DMS114 treated with DMSO at 0.1 percent for 48 hours (cell line): ENCODE measurements at regions not wholly inside any gene's neighbourhood (a gene's known extent, or its start where the extent isn't known, plus 50 kb on each side); places are given as distances from the start of the nearest gene placed in this dataset.

Experiments
- DNase-seq: peaks from one replicate; lab custom pipeline; 2025; ENCODE audit not compliant: unreplicated experiment; lab: John Stamatoyannopoulos, UW

DNA sequence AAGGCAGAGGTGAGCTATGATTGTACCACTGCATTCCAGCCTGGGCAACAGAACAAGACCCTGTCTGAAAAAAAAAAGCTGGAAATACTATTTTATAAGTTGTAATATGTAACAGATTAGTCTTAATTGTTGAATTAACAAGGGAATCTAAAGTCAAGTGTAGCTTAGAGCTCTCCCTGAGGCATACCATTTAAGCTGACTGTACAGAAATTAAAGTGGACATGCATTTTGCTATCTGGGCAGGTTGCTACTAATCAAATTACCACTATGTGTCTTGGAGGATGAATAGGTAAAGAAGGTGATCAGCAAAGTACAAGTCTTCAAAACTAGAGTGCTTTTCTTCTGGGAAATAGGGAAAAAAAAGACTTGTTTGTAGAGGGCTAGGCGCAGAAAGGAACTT is 205.3 kb upstream of the JADE1 start:
- no peak for DNase-seq

DNA sequence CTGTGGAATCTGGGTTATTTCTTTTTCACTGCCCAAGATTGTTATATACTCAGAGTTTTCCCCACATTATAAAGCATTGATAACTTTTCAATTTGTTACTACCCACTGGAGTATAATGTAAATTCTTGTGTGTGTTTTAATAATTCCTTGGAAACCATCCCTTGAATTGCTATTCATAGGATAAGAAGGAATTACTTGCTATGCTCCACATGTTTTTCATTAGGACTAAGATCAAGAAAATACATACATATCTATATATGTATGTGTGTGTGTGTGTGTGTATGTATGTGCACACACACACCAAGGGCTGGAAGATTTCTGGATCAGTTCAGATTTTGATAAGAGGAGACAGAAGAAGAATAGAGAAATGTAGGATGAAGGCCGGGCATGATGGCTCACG is 206.4 kb upstream of the JADE1 start:
- DNase-seq = no peak

DNA sequence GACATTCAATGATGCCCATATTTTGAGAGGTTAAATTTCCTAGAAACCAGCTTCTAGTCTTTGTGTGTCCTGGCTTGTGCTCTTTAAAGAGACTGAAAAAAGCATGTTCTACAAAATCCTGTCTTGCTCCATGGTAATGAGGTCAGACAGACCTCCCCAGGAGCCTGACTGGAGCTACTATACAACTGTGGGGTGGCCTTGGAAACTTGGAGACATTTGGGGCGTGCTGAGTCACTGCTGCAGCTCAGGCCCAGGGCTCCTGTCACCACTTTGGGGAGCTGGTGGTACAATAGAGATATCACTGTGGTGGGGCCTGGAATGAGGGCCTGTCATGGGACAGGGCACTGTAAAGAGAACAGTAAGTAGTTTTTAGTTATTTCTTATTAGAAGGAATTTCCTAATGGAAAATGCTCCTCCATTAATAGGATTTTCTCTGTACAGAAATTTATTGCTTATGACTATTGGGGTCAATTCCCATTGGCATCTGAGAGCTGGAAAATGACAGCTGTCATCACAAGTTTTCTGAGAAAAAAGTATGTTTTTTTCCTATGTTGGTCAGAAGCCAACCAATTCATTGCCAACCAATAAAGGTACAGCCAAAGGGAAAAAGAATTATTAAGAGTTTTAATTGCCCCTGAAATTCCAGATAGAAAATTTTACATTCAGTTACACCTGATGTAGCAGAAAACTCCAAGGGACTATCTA is 207.4 kb upstream of the JADE1 start:
- no peak for DNase-seq

DNA sequence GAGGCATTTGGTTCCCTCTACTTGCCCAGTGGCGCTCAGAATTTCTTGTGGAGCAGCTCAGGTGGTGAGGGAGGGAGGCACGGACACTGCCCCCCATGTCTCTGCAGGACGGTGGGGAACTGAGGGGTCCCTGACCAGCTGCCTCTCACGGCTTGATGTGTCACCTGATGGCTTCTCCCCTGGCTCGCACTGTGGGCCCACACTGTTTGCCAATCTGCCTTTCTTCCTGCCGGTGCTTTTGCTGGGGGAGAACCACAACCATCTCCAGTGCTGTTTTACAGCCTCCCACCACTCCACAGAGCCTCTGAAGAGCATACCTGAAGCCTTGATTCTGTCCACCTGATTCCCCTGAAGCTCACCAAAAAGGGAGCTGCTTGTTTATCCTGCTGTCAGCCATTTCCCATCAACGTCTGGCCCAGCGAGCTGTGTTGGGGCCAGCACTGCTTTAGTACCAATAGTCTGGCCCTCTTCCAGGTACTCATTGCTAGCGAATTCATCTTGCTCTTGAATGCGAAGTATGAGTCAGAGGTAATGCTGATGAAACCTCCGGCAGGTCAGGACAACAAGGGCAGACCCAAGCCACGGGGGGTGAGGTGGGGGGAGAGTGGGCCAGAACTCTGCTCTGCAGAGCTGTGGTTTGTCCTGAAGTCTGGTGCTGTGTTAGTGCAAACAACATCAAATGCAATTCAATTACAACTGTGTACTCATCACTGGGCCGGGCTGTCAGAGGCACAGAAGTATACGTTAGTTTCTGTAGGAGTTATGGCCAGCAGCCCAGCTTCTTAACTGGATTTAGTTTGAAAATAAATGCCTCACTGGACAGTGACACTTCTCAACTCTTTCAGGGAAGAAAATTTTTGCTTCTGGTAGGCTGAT is 208.3 kb upstream of the JADE1 start:
- no peak for DNase-seq

DNA sequence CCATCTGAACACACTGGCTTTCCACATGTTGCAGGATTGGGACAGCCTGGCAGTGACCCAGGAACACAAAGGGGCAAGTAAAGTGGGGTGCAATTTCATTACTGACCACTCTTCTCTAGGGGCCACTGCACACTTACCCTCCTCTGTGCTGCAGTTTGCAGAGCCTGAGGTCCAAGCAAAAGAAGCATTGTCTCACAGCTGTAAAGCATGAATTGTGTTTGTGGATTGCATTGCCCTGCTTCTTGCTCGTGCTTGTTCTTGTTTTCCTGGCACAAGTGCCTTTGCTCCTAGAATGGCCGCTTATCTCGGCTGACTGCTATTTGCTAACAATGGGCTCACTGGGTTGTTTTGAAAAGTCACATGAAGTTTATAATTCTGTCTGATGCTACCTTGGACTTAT is 209.1 kb upstream of the JADE1 start:
- no peak for DNase-seq

DNA sequence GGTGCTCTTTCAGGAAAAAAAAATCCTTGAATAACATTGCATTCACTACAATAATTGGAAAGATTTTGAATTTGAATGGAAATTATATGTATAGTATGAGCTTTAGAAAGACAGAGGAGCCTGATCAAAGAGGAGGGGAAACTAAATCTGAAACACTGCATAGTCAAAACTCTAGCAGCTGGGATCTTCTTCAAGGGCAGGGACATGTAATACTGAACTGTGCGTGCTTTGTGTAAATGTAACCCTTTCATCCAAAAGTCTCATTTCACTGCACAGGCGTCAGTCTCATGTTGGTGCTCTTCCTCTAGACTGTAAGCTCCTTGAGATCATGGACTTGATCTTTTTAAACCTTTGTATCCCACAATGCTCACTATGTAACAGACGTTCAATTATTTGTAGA is 212.0 kb upstream of the JADE1 start:
- no peak for DNase-seq

DNA sequence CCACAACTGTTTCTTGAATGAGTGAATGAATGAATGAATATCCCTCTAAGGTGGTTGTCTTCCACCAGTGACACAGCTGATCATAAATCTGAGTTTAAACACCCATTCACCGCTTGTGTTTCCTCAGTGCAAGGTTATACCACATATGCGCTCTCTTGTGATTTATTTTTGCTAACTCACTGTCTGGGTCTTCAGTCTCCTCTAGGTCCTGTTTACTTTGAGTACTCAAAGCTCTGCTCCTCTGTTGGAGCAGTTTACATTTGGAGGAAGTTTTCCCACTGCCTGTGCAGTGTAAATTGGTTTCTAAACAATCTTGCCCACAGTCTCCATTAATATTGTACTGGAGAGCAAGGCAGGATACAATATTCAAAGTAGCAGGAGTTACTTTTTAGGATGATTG is 212.6 kb upstream of the JADE1 start:
- DNase-seq = no peak

DNA sequence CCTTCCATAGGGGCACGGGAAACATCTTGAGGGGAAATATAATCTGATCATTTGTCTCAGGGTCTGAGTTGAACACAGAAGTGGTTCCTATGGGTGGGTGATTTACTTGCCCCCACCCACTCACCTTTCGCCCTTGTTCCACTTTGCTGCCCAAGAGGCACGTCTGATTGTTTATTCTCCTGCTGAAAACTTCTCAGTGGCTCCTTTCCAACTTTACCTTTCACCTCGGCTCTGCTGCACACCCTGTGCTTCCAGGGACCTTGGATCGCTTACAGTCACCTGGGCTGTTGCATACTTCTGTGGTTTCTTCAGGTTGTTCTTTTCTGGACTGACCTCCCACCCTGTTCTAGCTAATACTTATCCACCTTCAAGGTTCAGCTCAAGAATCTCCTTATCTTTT is 213.4 kb upstream of the JADE1 start:
- DNase-seq = no peak

DNA sequence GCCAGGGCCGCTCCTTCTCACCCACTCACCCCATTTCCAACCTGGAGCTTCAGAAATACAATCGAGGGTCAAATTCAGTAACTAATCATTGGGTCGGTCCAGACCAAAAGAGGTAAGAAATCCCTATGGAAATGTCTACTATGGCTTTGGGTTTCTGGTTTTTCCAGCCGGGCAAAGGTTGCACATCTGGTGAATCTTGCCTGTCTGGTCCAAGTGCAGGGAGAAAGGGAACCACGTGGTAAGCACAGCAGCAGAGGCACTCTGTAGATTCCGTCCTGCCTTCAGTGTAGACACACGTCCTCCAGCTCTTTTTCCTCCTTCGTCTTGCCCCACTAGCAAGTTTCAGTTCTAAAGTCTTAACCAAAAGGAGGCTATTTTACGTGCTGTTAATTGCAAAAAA is 218.0 kb upstream of the JADE1 start:
- DNase-seq = no peak

DNA sequence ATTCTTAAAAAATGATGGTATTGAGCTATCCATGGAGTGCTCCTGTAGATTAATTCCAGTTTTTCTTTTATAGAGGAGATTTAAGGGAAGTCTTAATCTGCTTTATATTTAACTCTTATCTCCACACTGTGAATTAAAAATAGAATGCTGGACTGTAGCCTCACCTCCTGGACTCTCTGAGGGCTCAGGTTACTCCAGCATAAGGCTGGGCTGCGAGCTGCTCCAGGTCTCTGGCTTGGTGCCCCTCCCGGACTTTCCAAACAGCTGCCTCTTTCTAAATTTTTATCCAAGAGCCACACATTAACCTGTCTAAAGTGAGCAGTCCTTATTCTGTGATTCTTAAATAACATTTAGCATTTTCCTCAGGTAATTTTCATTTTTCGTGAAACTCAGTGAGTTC is 218.7 kb upstream of the JADE1 start:
- DNase-seq = no peak

DNA sequence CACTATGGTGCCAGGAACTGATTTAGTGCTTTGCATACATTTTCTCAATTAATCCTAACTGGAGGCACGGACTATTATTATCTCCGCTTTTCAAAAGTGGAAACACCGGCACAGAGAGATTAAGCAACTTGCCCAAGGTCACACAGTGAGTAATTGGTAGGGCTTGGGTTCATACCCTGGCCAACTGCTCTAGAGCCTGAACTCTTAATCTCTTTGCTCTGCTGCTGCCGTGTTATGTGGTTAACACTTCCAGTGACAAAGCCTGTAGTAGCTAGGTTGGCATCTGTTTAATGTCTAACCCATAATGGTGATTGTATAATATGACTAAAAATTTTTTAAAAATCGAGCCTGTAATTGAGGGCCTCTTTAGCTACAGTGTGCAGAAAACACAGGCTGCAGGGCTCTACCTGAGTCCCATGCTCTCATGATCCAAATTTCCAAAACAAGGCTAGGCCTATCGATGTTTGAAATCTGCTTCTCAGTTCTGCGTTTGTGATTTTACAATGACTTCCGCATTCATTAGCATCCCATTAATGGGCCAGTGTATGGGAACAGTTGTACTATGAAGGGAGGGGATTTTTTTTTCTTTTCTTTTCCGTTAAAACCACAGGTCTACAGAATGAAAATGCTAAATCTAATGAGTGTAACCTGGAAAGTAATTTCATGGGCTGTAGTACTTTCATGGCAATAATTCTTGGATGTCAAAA is 219.3 kb upstream of the JADE1 start:
- DNase-seq = no peak

DNA sequence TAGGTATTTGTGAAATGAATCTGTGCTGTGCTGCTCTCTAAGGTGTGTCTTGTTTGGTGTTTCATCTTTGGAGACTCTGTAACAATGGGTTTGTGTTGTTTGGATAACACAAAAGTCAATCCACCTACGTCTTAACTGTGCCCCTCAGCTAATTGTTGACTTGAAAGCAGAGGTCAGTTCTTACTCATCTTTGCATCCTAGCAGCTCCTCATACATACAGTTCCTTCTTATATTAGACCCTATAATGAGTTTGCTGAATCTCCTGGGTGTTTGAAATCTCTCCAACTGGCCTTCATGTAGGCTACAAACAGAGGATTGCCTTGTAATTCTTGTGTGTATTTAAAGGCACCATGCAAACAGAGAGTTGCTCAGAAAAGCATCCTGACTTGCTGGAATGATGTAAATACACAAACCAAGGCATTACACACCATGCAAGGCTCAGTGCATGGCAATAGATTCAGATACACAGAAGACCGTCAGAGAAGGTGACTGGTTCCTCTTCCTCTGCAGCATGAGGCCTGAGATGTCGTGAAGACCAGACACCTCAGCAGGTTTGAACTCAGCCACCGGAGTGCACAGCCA is 220.0 kb upstream of the JADE1 start:
- DNase-seq = no peak

DNA sequence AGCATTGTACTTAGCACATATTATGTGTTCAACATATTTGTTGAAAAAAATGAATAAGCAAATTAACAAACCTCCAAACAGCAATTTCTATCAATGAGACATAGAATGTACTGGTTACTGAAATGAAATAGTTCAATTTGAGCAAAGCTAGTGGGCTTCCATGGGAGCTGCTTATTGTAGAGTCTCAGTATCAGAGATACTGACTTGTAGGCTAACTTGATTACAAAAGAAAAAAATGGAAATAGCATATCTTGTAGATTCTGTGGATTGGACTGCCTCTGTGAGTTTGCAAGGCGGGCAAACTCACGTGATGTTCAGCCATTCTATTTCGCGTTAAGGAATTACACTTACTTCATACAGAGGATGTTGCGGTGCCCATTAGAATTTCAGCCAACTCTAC is 222.1 kb upstream of the JADE1 start:
- DNase-seq = no peak

DNA sequence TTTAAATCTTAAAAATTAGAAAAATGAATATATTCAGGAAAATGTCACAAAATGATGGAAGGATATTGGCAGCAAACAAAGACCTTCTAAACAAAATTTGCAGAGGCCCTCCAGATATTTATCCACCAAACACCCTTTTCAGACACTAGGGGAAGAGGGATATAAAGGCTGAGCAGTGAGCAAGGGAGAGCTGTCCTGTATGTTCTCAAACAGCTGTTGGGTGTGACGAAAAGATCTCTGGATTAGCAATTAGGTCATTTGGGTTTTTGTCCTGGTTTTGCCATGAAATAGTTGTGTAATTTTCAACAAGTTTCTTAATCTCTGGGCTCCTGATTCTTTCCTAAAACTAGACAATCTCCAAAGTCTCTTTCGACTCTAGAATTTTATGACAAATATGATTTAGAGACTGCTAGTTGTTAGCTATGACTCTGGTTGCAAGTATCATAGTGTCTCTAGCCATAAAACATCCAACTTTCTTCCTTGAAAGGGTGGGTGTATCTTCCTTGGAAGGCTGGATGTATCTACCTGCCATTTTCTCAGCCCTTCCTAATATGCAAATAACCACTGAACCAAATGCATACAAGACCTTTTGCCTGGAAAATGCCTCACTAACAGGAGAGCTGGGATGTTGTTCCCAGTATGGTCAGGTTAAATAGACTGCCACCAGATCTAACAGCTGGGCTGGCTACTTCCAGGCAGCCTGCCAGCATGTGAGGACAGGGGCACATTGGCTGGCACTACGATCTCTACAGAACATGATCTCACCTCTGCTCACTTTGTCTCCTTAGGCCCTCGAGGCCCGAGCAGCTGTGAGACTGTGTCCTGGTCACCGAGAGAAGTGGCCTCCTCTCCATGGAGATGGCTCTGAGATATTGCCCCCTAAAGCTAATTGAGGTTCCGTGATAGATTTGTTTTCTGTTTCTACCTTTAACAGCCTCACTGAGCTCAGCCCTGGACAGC is 225.5 kb upstream of the JADE1 start:
- DNase-seq = no peak

DNA sequence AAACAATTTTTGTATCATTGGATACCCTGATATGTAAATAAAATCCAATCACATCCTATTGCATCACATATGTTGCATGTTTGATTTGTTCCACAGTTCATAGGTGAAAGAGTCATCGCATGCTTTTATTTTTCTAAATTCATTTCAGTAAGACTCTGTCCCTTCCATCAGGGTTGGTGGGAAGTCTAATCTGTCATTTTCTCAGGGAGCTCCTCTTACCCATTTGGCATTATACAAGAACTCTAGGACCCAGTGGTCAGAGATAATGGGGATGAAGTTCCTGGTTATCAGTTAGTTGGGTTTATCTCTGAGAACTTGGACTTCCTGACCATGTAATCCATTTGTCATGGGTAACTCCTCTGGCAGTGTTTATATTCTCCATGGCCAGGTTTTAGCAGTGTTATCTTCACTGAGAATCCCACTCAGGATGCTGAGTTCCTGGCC is 227.1 kb upstream of the JADE1 start:
- no peak for DNase-seq

DNA sequence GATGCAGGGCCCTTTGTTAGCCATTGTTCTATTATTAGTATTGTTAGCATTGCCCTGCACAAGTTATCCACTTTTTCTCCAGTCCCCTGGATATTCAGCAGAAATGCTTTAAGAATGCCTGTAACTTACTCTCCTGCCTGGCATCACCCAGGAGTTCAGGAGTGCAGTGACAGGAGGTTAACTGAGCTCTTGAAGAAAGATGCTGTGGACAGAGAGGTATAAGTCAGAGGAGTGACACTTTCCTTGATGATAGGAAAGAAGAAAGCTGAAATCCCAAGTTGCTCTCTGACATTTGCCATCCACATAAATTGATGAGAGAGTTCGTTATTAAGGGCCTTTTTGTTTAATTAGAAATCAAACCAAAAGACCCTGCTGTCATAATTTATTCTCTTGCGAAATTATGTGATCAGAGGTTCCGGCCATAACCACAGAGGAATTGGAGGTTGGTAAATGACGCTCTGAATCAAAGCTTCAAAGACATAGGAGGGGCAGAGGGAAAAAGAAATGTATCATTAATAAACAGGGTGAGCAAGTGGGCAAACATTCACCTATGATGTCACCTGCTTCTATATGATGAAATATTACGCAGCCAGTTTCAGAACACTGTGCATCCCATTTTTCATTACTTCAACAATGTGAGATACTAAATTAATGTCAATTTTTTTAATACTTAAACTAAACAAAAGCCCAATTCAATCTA is 230.2 kb upstream of the JADE1 start:
- DNase-seq = no peak

DNA sequence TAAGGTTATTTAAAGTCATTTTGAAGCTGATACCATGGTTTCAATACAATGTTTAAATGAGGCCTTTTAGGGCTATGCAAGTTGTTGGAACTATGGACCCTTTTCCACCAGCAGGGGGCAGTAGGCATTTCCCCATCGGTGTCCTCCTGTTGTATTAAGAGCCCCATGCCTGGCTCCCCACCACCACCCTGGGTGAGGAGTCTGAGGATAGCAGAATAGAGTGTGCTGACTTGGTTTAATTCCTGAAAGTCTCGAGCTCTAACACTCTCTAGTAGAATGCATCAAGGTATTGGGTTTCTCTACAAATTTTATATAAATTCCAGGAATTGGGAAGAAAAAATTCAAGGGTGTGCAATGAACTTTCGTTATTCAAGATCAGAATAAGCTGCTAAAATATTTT is 234.8 kb upstream of the JADE1 start:
- no peak for DNase-seq

DNA sequence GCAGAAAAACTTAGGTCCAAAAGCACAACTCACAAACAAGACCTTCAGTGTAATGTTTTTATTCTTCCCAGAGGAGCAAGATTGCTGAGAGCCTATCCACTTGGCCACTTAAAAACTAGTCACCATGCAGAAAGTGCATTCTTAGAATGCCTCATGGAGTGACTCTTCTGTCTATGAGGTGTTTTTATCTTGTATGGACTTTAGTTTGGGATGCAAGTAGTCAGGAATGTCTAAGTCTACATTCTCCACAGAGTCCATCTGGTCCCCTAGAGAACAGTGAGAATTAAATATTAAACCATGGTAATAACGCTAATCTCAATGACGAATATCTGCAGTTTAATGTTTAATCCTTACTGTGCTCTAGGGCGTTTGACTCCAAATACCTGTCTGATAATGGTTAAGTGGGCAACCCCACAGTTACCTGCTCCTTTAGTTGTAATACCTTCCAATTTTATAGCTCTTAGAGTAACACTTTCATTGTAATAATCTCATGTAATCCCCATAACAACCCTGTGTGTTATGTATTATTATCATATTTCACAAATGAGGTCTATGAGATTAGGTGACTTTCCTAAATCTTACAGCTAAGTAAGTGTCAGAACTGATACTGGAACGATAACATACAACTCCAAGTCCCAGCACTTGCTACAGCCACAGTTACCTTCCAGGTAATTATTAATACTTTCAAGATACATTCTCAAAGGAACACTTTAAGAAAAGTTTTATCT is 235.6 kb upstream of the JADE1 start:
- no peak for DNase-seq

DNA sequence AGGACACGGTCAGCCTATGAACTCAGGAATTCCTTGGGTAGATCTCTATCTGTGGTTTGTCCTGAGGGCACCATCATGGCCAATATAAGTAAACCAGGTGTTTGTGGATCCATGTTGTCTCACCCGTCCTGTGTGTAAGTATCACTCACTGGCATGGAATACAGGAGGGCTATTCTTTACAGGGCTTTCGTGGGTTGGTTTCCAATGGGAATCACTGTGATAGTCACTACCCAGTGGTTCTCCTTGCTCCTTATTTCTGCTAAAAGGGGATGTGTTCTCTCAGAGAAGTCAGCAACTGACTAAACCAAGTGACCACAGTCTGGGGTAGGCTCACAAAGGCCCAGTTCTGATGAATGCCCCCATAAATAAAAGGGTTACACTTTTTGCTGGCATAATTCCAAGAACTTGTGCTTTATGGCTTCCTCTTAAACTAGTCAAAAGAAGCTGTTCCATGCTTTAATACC is 236.7 kb upstream of the JADE1 start:
- no peak for DNase-seq
